GM13976 (cell line): ENCODE measurements at regions not wholly inside any gene's neighbourhood (a gene's known extent, or its start where the extent isn't known, plus 50 kb on each side); places are given as distances from the start of the nearest gene placed in this dataset.

Experiments
- DNase-seq: peaks from one replicate; pipeline ENCODE4 v3.0.0; 2012; ENCODE audit warnings: low spot score
- in situ Hi-C: fragments of 300-500 bp; cut with MboI; formaldehyde crosslinking; loops from one replicate; pipeline ENCODE4 v1.12.0; 2022; ENCODE audit warnings: low sequenced_read_pairs, mixed read lengths, inconsistent platforms; ENCODE audit not compliant: unreplicated experiment
- TF ChIP-seq, protein P1 (sequence below): IDR thresholded peaks from 2 replicates; pipeline ENCODE4 v1.5.1; 2012; ENCODE audit warnings: borderline replicate concordance, mild to moderate bottlenecking; ENCODE audit not compliant: insufficient read depth; ENCODE audit errors: extremely low read depth, missing control alignments, control extremely low read depth

DNA sequence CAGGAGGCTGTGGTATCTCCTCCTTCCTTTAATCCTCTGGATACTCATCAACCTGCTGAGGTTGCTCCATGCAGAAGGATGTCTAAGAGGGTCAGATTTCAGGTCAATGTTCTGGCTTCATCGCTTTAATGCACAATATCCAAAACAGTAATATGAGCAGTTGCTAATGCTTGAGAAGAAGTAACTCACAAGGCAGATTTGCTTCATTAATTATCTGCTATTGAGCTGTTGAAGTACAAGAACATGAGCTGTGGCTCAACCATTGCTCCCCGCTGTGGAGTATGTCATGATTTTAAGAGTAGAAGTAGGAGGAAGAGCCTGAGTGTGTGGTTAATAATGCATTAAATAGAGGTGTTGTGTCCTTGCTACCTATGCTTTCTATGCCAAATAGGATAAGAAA is 1412.9 kb upstream of the ALCAM start:
- TF ChIP-seq, protein P1, sequence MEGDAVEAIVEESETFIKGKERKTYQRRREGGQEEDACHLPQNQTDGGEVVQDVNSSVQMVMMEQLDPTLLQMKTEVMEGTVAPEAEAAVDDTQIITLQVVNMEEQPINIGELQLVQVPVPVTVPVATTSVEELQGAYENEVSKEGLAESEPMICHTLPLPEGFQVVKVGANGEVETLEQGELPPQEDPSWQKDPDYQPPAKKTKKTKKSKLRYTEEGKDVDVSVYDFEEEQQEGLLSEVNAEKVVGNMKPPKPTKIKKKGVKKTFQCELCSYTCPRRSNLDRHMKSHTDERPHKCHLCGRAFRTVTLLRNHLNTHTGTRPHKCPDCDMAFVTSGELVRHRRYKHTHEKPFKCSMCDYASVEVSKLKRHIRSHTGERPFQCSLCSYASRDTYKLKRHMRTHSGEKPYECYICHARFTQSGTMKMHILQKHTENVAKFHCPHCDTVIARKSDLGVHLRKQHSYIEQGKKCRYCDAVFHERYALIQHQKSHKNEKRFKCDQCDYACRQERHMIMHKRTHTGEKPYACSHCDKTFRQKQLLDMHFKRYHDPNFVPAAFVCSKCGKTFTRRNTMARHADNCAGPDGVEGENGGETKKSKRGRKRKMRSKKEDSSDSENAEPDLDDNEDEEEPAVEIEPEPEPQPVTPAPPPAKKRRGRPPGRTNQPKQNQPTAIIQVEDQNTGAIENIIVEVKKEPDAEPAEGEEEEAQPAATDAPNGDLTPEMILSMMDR, result no peak

DNA sequence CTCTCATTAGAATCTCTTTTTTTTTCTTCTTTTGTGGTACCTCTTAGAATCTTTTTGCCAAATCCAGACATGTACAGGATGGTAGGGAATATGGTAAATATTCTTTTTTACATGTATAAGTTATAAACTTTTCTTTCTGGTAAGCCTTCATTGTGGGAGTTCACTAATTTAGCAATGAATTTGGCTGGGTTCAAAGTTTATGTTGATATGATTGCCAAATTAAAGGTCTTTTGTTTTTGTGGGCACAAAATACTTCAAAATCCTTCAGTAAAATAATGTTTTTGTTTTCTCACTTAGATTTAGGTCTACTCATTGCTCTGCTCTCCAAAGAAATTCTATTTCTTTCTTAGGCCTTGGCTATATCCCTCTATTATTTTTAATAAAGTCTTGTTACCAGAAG is 1405.9 kb upstream of the ALCAM start:
- in situ Hi-C loops, result no loop called here
- TF ChIP-seq, protein P1, result no peak

More for the DNA sequence above, 1412.9 kb upstream of the ALCAM start:
- in situ Hi-C loops, result no loop called here
- DNase-seq, result no peak

DNA sequence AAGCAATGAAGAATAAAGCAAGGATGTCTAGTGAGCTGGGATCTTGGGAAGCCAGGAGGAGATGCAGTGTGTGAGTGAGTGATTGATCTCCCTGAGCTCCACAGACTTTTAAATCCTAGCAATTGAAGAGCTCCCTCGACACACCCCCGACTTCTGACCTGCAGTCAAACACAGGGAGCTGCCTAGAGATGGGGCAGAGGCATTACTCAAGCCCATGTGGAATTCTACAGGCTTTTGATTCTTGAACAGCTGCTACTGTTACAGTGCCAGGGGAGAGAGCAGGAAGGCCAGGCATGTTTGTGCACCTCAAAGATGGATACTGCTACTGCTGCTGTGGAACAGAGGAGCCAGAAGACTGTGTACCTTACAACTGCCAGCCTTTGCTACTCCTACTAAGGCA is 1403.1 kb upstream of the ALCAM start:
- DNase-seq, result no peak
- in situ Hi-C loops, result no loop called here
- TF ChIP-seq, protein P1, result no peak

More for the DNA sequence above, 1405.9 kb upstream of the ALCAM start:
- no peak for DNase-seq

DNA sequence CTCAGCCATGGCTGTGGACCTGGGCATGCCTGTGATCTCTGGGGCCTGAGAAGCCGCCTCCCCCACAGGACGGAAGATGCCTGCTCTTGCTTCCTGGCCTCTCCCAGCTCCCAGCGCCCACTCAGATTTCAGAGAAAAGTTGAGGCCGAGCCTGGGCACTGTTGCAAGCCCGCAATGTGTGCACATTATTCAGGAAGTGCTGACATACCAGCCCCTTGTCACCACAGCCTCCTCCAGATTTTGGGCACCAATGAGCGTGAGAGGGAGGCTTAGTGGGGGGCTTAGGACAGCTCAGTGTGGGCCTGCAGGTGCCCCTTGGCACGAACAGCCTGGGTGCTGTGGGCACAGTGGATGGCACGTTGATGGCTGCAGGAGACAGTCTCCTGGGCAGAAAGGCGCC is 1400.9 kb upstream of the ALCAM start:
- DNase-seq, result no peak
- TF ChIP-seq, protein P1, result no peak
- in situ Hi-C loops, result no loop called here

DNA sequence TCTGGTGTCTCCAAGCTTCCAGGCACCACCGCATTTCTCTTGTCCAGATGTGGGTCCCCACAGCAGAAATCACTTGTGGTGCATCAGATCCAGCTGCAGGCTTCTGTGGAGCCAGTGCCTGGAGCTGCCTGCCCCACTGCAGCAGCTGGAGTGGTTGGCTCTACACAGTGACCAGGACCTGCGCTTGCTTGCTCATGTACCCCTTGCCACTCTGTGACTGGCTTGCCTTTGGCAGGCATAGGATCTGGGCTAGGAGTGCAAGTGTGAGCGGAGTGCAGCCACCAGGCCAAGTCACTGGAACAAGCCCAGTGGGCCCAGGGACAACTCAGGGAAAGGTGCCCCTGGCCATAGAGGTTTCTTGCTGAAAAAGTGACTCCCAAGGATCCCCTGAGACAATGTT is 1400.0 kb upstream of the ALCAM start:
- no peak for DNase-seq
- in situ Hi-C loops, result no loop called here
- TF ChIP-seq, protein P1, result no peak

DNA sequence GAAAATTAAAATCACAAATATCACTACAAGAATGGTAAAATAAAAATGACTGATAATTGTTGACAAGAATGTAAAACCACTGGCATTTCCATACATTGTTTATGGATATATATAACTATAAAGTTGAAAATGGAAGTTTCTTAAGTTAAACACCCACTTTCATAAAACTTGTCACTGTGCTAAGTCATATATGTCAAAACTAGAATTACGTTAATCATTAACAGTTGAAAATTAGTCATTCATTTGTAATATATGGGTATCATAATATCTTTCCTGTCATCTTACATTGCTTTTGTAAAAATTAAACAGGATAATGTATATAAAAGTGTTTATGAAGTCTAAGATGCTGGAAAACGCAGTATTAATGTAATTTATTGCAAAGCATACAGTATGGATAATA is 1398.6 kb upstream of the ALCAM start:
- no peak for DNase-seq
- TF ChIP-seq, protein P1, result no peak
- in situ Hi-C loops, result no loop called here

DNA sequence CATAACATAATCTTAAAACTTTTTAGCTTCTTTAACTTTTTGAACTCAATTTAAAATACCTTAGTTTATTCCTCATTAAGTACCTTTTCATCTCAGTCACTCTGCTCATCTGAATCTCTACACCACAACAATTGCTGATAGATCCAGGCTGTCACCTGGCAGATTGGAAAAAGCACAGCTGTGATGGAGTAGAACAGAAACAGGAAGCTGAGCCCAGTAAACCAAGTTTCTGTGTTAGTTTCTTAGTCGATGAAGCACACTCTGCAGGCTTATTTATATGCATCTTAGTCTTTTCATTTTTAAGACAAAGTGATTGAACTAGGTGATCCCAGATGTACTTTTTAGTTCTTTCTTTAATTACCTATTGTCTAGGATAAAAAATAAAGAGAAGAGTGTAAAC is 1398.0 kb upstream of the ALCAM start:
- peak; percentile 10 for DNase-seq
- in situ Hi-C loops, result no loop called here
- TF ChIP-seq, protein P1, result no peak
